Keratinocyte (primary cell): ENCODE measurements at regions not wholly inside any gene's neighbourhood (a gene's known extent, or its start where the extent isn't known, plus 50 kb on each side); places are given as distances from the start of the nearest gene placed in this dataset.

Experiments used
- DNase-seq: peaks from one replicate; pipeline ENCODE4 v3.0.0-alpha.2; 2011; ENCODE audit warnings: low read depth, missing footprints, low spot score
- FAIRE-seq: peaks from 2 replicates; lab custom pipeline; 2011; peaks lifted over from hg19 to GRCh38; lab: Jason Lieb, UNC
- H2AFZ ChIP-seq: 2 replicates; pipeline ENCODE4 v1.6.0; 2012; ENCODE audit warnings: low read length, control low read depth, inconsistent platforms; ENCODE audit not compliant: control insufficient read depth
- H3K27ac ChIP-seq: 2 replicates; pipeline ENCODE4 v1.5.1; 2011; ENCODE audit warnings: low read length; ENCODE audit not compliant: control insufficient read depth, insufficient read depth
- H3K27me3 ChIP-seq: 3 replicates; pipeline ENCODE4 v1.6.0; 2011; ENCODE audit warnings: low read length; ENCODE audit not compliant: control insufficient read depth, insufficient read depth; ENCODE audit errors: extremely low read depth
- H3K36me3 ChIP-seq, 2 experiments: 2 replicates in 1 of 2; 3 replicates in 1 of 2; pipeline ENCODE4 v1.5.1; 2011; ENCODE audit warnings: low read length in 2 of 2, mild to moderate bottlenecking in 1 of 2; ENCODE audit not compliant: control insufficient read depth in 2 of 2, insufficient read depth in 2 of 2; ENCODE audit errors: extremely low read depth in 1 of 2
- H3K4me1 ChIP-seq: 3 replicates; pipeline ENCODE4 v1.5.1; 2011; ENCODE audit warnings: low read length; ENCODE audit not compliant: control insufficient read depth, insufficient read depth; ENCODE audit errors: extremely low read depth
- H3K4me2 ChIP-seq: 3 replicates; pipeline ENCODE4 v1.6.0; 2011; ENCODE audit warnings: low read depth, low read length; ENCODE audit not compliant: control insufficient read depth, insufficient read depth; ENCODE audit errors: extremely low read depth
- H3K4me3 ChIP-seq, 3 experiments: fragments of 200-600 bp in 1 of 3; sonication (generic) in 1 of 3; 2 replicates in 2 of 3; 3 replicates in 1 of 3; pipeline ENCODE4 v1.5.1; 2011 to 2016; ENCODE audit warnings: low read length in 3 of 3, mild to moderate bottlenecking in 3 of 3, control low read depth in 2 of 3, inconsistent platforms in 1 of 3, low read depth in 1 of 3, mixed read lengths in 1 of 3, mixed run types in 1 of 3, moderate library complexity in 1 of 3; ENCODE audit not compliant: control insufficient read depth in 2 of 3, insufficient read depth in 2 of 3; ENCODE audit errors: extremely low read depth in 1 of 3
- H3K79me2 ChIP-seq: 2 replicates; pipeline ENCODE4 v1.6.0; 2012; ENCODE audit warnings: low read length; ENCODE audit not compliant: control insufficient read depth, insufficient read depth
- H3K9ac ChIP-seq: 3 replicates; pipeline ENCODE4 v1.6.0; 2011; ENCODE audit warnings: low read length; ENCODE audit not compliant: control insufficient read depth, insufficient read depth; ENCODE audit errors: extremely low read depth
- H3K9me1 ChIP-seq: 3 replicates; pipeline ENCODE4 v1.6.0; 2011; ENCODE audit warnings: low read length; ENCODE audit not compliant: control insufficient read depth, insufficient read depth; ENCODE audit errors: extremely low read depth
- H3K9me3 ChIP-seq: 2 replicates; pipeline ENCODE4 v1.5.1; 2012; ENCODE audit warnings: low read depth, low read length; ENCODE audit not compliant: control insufficient read depth
- H4K20me1 ChIP-seq: 3 replicates; pipeline ENCODE4 v1.6.0; 2011; ENCODE audit warnings: low read length; ENCODE audit not compliant: control insufficient read depth, insufficient read depth; ENCODE audit errors: extremely low read depth
- EZH2 ChIP-seq: IDR thresholded peaks from one replicate; pipeline ENCODE4 v1.6.1; 2012; ENCODE audit warnings: inconsistent platforms, mild to moderate bottlenecking, low read length, moderate library complexity
- dilution Hi-C: fragments of 300-500 bp; cut with MboI; formaldehyde crosslinking; loops from one replicate; pipeline ENCODE4 v1.7.0; 2020; ENCODE audit warnings: low sequenced_read_pairs; ENCODE audit not compliant: extremely low pct_ligation_motif_present
- TF ChIP-seq, protein P1 (sequence below), 3 experiments: IDR thresholded peaks in 1 of 3; conservative IDR thresholded peaks in 1 of 3; optimal IDR thresholded peaks in 1 of 3; 2 replicates in 2 of 3; 3 replicates in 1 of 3; pipeline versions ENCODE3 to v1.5.1; 2011; ENCODE audit warnings: low read length in 3 of 3, mild to moderate bottlenecking in 3 of 3, moderate library complexity in 2 of 3, control low read depth in 1 of 3, inconsistent platforms in 1 of 3; ENCODE audit not compliant: insufficient read depth in 2 of 3; ENCODE audit errors: extremely low read depth in 1 of 3

DNA sequence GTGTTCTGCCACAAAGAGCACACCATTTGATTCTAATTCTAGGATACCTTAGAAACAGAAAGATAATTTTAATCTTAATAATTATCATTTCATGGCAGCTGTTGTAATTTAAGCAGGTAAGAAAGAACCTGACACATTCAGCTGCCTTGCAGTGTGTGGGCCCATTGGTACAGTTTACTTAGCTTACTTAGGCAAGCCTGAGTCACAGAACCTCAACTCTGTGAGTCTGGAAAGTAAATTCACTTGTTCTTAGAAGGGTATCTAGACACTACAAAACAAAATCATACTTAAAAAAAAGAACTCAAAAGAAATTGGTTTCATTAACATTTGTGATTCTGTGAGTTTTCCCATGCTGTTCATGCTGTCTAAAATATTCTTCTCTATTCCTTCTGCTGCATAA, 956.3 kb upstream of the SLC39A10 start:
- no peaks in the 10 kb centered on the region for H3K27me3 ChIP-seq
- FAIRE-seq, result no peak
- no peak overlapping the region for H2AFZ ChIP-seq
- DNase-seq, result no peak
- H3K4me2 ChIP-seq, result no peak overlapping the region
- H3K36me3 ChIP-seq, result no peaks in the 10 kb centered on the region
- H4K20me1 ChIP-seq, result no peaks in the 10 kb centered on the region
- no peaks in the 10 kb centered on the region for H3K9me3 ChIP-seq
- H3K27ac ChIP-seq, result no peak overlapping the region
- H3K4me1 ChIP-seq, result no peaks in the 10 kb centered on the region
- no peak overlapping the region for H3K4me3 ChIP-seq
- H3K9me1 ChIP-seq, result no peaks in the 10 kb centered on the region
- no peaks in the 10 kb centered on the region for H3K79me2 ChIP-seq
- H3K9ac ChIP-seq, result no peak overlapping the region
- TF ChIP-seq, protein P1, sequence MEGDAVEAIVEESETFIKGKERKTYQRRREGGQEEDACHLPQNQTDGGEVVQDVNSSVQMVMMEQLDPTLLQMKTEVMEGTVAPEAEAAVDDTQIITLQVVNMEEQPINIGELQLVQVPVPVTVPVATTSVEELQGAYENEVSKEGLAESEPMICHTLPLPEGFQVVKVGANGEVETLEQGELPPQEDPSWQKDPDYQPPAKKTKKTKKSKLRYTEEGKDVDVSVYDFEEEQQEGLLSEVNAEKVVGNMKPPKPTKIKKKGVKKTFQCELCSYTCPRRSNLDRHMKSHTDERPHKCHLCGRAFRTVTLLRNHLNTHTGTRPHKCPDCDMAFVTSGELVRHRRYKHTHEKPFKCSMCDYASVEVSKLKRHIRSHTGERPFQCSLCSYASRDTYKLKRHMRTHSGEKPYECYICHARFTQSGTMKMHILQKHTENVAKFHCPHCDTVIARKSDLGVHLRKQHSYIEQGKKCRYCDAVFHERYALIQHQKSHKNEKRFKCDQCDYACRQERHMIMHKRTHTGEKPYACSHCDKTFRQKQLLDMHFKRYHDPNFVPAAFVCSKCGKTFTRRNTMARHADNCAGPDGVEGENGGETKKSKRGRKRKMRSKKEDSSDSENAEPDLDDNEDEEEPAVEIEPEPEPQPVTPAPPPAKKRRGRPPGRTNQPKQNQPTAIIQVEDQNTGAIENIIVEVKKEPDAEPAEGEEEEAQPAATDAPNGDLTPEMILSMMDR (optimal IDR thresholded peaks at IDR 0.05 in 1 of 3, IDR thresholded peaks at IDR 0.05 in 1 of 3, conservative IDR thresholded peaks at IDR 0.05 in 1 of 3; ENCODE audit: extremely low read depth in 1 of 3, insufficient read depth in 2 of 3, low read length in 3 of 3), result no peak
- TF ChIP-seq EZH2, result no peak
- dilution Hi-C loops, result no loop called here

DNA sequence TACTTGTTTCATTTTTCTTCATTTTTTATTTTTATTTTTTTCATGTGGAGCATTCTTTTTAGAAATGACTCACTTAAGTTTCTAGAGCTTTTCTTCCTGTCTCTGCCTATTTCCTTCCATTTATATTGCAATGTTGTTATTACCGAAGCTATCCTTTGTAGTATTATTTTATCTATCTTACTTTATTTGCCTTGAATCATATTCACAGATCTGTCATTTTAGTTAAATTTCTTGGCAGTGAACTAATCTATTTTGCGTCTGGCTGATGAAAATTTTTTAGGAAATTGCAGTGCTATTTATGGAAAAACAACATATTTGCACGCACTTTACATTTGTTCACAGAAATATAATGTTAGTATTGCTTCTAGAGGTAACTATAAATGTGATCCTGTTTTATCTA, 956.9 kb upstream of the SLC39A10 start:
- H4K20me1 ChIP-seq, result no peaks in the 10 kb centered on the region
- no peak overlapping the region for H3K27ac ChIP-seq
- dilution Hi-C loops, result no loop called here
- H3K9ac ChIP-seq, result no peak overlapping the region
- H3K27me3 ChIP-seq, result no peaks in the 10 kb centered on the region
- TF ChIP-seq, protein P1 (optimal IDR thresholded peaks at IDR 0.05 in 1 of 3, IDR thresholded peaks at IDR 0.05 in 1 of 3, conservative IDR thresholded peaks at IDR 0.05 in 1 of 3; ENCODE audit: extremely low read depth in 1 of 3, insufficient read depth in 2 of 3, low read length in 3 of 3), result no peak
- no peak for TF ChIP-seq EZH2
- no peaks in the 10 kb centered on the region for H3K9me3 ChIP-seq
- no peak overlapping the region for H3K4me3 ChIP-seq
- no peak for DNase-seq
- H3K9me1 ChIP-seq, result no peaks in the 10 kb centered on the region
- H3K4me2 ChIP-seq, result no peak overlapping the region
- no peak for FAIRE-seq
- no peaks in the 10 kb centered on the region for H3K36me3 ChIP-seq
- no peaks in the 10 kb centered on the region for H3K79me2 ChIP-seq
- H3K4me1 ChIP-seq, result no peaks in the 10 kb centered on the region
- no peak overlapping the region for H2AFZ ChIP-seq
